VCaP (cell line): ENCODE measurements at regions not wholly inside any gene's neighbourhood (a gene's known extent, or its start where the extent isn't known, plus 50 kb on each side); places are given as distances from the start of the nearest gene placed in this dataset.

Experiments
- H3K27ac ChIP-seq: fragments of 450-650 bp; 2 replicates; pipeline ENCODE4 v1.5.1; 2017
- TF ChIP-seq, protein P1 (sequence below): fragments of 450-650 bp; conservative IDR thresholded peaks from 2 replicates; pipeline ENCODE4 v1.5.1; 2017; ENCODE audit warnings: mild to moderate bottlenecking, moderate library complexity

DNA sequence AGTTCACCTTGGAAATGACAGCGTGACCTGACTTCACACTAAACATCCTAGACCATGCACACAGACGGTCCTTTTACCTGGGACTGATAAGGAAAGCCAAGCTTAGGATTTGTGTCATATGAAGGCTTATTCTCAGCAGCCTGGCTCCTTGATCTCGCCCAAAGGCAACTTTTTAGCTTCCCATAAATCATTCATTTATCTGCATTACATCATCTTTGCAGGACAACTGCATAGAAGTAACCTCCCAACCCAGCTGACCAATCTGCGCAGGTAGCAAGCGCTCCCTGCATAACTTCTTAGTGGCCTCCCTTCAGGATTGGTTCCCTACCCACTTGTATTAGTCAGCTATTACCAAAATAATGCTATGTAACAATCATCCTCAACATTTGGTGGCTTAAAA lies 389.9 kb upstream of the PROK2 start:
- TF ChIP-seq, protein P1, sequence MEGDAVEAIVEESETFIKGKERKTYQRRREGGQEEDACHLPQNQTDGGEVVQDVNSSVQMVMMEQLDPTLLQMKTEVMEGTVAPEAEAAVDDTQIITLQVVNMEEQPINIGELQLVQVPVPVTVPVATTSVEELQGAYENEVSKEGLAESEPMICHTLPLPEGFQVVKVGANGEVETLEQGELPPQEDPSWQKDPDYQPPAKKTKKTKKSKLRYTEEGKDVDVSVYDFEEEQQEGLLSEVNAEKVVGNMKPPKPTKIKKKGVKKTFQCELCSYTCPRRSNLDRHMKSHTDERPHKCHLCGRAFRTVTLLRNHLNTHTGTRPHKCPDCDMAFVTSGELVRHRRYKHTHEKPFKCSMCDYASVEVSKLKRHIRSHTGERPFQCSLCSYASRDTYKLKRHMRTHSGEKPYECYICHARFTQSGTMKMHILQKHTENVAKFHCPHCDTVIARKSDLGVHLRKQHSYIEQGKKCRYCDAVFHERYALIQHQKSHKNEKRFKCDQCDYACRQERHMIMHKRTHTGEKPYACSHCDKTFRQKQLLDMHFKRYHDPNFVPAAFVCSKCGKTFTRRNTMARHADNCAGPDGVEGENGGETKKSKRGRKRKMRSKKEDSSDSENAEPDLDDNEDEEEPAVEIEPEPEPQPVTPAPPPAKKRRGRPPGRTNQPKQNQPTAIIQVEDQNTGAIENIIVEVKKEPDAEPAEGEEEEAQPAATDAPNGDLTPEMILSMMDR: no peak
- no peak overlapping the region for H3K27ac ChIP-seq

DNA sequence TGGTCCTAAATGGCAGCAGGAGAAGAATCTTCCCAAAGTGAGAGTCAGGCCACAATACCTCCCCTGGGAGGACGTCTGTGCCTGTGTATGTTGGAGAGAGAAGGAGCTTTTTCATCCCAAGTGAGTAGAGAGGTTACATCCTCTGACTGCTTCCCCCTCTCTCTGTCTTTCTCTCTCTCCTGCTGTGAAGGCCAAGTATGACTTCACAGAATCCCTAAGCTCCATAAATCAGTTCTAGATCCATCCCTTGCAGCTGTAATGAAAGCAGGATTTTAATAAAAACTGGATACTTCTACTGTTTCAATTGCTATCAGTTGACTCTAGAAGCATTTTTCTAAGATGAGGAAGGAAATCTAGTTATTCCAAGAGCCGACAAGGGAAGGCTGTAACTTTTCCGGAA lies 389.1 kb upstream of the PROK2 start:
- no peak overlapping the region for H3K27ac ChIP-seq

DNA sequence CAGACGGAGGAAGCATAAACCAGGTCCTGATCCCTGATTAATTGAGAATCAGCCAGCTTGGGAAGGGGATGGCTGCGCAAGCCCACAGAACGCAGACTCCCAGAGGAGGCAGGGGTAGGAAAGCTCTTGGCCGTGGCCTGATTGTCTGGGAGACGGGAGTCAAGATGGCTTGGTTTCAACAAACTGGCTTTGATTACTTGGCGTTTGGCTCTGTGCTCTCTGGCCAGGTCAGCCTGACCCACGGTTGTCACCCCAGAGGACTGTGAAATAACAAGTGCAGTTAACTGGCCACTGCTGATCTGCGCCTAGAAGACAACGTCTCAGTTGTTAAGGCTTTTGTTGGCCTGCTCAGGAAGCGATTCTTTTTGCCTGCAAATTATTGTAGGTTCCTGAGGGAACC lies 387.0 kb upstream of the PROK2 start:
- TF ChIP-seq, protein P1: no peak
- H3K27ac ChIP-seq: no peak overlapping the region

More for the DNA sequence above, 389.1 kb upstream of the PROK2 start:
- TF ChIP-seq, protein P1: no peak

DNA sequence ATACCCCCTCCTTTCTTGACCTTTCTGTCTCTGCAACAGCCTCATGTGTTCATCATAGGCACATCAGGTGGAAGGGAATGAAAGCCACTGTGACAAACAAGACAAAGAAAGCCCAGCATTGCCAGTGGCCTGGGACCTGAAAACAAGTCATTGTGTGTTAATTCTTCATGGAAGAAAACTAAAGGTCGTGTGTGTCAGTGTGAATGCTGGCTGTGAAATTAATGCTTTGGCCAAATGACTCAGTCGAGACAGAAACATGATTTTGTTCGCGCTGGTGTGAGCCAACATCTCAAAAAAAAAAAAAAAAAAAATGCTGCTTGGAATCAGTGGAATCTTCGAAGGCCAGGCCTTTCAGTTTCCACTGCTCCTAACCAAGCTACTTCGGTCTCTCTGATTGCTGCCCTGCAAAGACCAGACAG lies 386.5 kb upstream of the PROK2 start:
- no peak overlapping the region for H3K27ac ChIP-seq

DNA sequence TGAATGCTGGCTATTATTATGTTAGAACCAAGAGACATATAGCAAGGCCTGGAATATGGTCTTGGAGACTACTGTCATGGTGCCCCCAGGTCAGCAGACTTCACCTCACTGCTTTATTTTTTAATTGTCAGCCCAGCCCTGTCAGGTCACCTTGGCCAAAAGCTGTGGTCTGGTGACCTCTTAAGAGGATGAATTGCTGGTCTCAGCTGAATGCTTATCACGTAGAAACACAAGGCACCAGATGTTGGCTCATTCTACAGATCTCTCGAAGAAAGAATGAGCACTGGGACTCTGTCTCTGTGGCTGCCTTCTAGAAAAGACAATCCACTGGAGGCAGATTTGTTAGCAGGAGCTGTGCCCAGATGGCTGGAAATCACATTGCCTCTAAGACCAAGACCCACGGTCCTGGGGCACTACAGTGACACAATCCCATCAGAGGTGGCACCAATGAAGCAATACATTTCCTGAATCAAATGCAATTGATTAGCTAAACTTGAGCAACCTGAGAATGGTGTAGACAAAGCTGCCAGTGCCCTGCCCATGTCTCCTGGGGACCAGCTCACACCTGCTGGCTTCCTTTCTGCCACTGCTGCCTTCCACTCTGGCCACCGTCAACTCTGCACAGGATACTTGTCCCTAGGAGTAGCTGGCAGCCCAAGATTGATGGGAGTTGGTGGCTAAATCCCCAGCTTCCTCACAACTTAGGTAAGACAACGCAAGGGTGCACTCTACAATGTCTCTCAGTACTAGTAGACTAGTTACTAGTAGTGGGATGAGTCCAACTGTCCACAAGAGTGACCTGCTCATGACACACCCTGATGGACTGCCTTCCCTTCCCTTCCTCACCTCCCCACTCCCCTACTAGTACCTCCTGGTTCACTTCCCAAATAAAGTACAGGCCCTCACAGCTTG lies 384.9 kb upstream of the PROK2 start:
- TF ChIP-seq, protein P1: no peak
- H3K27ac ChIP-seq: no peak overlapping the region

More for the DNA sequence above, 386.5 kb upstream of the PROK2 start:
- TF ChIP-seq, protein P1: no peak

DNA sequence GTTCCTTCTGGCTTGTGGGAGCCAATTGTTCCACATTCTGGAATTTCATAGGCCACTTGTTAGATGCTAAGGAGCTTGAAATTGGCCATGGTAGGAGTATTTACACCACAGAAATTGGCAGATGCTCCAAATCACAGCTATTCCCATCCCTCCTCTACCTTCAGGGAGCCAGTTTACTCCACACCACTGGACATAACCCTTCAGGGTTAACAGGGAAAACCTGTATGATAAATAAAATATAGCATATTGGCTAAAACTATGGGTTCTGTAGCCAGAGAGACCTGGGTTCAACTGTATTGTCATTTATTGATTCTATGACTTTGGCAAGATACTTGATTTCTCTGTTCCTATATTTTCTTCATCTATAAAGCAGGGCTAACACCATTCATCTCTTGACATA lies 384.2 kb upstream of the PROK2 start:
- H3K27ac ChIP-seq: no peak overlapping the region
- TF ChIP-seq, protein P1: no peak

DNA sequence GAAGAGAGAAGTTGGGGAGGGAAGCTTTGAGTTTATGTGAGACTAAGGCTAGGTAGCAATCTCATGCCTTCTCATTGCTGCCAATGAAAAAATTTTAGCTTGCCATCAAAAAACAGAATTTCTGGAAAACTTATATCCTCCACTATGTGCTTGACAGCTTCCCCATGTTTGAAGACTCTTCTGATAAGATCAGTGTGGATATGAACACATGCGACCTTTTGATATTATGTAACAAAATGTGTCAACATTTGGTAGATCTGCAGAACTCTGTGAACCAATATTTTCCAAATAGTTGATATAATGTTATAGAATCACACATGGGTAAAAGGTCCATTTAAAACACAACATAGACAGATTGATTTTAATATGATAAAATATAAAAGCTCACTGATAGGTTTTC lies 380.9 kb upstream of the PROK2 start:
- TF ChIP-seq, protein P1: no peak
- H3K27ac ChIP-seq: no peak overlapping the region
